Endothelial cell (in vitro differentiated cells): ENCODE measurements at regions not wholly inside any gene's neighbourhood (a gene's known extent, or its start where the extent isn't known, plus 50 kb on each side); places are given as distances from the start of the nearest gene placed in this dataset.

Source experiments
- DNase-seq: peaks from one replicate; pipeline ENCODE4 v3.0.0; 2021; ENCODE audit warnings: low spot score
- H3K27ac Mint-ChIP-seq: one replicate; pipeline ENCODE4 v1.8.0; 2021; ENCODE audit warnings: mixed read lengths, inconsistent platforms; ENCODE audit not compliant: unreplicated experiment
- H3K27me3 Mint-ChIP-seq: one replicate; pipeline ENCODE4 v1.8.0; 2021; ENCODE audit warnings: mild to moderate bottlenecking, moderate library complexity, mixed read lengths, inconsistent platforms; ENCODE audit not compliant: unreplicated experiment
- H3K36me3 Mint-ChIP-seq: one replicate; pipeline ENCODE4 v1.8.0; 2021; ENCODE audit warnings: mild to moderate bottlenecking, low read depth, mixed read lengths, inconsistent platforms; ENCODE audit not compliant: unreplicated experiment
- H3K4me1 Mint-ChIP-seq: one replicate; pipeline ENCODE4 v1.8.0; 2021; ENCODE audit warnings: mild to moderate bottlenecking, mixed read lengths, inconsistent platforms; ENCODE audit not compliant: unreplicated experiment
- H3K4me3 Mint-ChIP-seq: one replicate; pipeline ENCODE4 v1.8.0; 2021; ENCODE audit warnings: mild to moderate bottlenecking, mixed read lengths, inconsistent platforms; ENCODE audit not compliant: unreplicated experiment
- H3K9me3 Mint-ChIP-seq: one replicate; pipeline ENCODE4 v1.8.0; 2021; ENCODE audit warnings: mixed read lengths, inconsistent platforms; ENCODE audit not compliant: unreplicated experiment
- TF ChIP-seq, protein P1 (sequence below): fragments of 200-600 bp; sonication (generic); IDR thresholded peaks from one replicate; pipeline ENCODE4 v1.5.0; 2021; ENCODE audit warnings: antibody characterized with exemption; ENCODE audit not compliant: unreplicated experiment

DNA sequence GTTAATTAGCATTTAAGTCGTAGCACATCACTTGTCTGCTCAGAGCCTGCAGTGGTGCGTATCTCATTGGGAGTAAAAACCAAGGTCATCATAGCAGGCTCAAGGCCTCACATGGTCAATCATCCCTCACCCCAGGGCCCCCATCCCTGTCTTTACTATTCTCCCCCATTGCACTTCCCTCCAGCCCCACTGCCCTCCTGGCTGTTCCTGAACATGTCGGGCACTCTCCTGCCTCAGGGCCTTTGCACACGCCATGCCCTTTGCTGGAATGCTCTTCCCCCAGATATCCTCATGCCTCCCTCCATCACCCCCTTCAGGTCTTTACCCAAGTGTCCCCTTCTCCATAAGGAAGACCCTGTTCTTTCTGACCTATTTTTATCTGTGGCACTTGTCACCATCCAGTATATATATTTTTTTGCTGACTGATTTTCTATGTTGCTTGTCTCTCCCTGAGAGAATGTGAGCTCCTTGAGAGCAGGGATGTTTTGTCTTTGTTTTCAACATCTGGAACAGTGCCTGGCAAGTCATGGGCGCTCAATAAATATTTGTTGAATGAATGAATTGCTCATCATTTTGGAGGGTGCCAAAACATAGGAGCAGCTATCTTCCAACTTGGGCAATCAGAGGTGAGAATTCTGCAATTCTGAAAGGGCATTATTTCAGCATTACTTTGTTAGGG, 74.1 kb upstream of the POU3F1 start:
- H3K4me1 Mint-ChIP-seq = peaks cover 11% of the 10 kb centered on the region

DNA sequence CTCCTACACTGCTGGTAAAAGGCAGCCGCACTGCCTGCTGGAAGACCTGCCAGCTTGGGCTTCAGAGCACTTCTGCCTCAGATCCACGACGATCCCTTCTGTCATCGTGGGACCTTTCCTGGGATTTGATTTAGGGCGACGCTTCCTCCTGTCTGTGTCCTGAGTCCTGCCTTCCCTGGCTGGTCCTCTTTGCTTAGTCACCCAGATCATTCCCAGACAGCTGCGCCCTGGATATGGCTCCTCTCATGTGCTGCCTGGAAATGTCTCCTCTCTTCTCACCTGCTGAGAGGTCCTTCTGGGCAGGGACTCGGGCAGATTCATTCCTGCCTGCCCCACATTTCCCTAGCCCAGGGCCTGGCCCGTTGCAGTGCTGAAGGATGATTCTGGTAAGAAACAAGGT, 72.4 kb upstream of the POU3F1 start:
- H3K27ac Mint-ChIP-seq = no peak overlapping the region
- no peaks in the 10 kb centered on the region for H3K36me3 Mint-ChIP-seq
- no peak for DNase-seq
- H3K4me1 Mint-ChIP-seq = peaks cover 25% of the 10 kb centered on the region
- TF ChIP-seq, protein P1, sequence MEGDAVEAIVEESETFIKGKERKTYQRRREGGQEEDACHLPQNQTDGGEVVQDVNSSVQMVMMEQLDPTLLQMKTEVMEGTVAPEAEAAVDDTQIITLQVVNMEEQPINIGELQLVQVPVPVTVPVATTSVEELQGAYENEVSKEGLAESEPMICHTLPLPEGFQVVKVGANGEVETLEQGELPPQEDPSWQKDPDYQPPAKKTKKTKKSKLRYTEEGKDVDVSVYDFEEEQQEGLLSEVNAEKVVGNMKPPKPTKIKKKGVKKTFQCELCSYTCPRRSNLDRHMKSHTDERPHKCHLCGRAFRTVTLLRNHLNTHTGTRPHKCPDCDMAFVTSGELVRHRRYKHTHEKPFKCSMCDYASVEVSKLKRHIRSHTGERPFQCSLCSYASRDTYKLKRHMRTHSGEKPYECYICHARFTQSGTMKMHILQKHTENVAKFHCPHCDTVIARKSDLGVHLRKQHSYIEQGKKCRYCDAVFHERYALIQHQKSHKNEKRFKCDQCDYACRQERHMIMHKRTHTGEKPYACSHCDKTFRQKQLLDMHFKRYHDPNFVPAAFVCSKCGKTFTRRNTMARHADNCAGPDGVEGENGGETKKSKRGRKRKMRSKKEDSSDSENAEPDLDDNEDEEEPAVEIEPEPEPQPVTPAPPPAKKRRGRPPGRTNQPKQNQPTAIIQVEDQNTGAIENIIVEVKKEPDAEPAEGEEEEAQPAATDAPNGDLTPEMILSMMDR = no peak
- H3K9me3 Mint-ChIP-seq = no peaks in the 10 kb centered on the region
- H3K27me3 Mint-ChIP-seq = peaks cover 12% of the 10 kb centered on the region
- H3K4me3 Mint-ChIP-seq = no peak overlapping the region

More for the DNA sequence above, 74.1 kb upstream of the POU3F1 start:
- DNase-seq = no peak
- Mint-ChIP-seq H3K27ac (no peak overlapping the region), H3K27me3 (peaks cover 8% of the 10 kb centered on the region), H3K9me3 (no peaks in the 10 kb centered on the region), H3K4me3 (no peak overlapping the region), H3K36me3 (no peaks in the 10 kb centered on the region)
- TF ChIP-seq, protein P1 = no peak

DNA sequence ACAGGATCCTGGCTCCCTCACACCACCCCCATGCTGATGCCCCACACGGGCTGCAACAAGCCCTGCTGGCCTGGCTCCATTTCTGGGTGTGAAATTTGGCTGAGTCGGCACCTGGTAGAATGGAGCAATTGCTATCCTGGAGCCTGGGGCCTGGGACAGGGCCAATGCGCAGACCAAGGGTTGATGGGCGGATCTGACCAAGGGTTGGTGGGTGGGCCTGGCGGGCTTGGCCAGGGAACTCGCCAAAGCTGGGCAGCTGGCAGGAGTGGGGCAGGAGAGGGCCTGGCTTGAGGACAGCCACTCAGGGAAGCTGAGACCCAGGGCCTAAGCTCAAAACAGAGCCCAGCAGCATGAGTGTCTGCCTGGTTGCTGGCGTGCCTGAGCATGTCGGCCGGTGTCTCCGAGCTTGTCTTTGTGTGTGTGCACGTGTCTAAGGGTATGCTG, 70.9 kb upstream of the POU3F1 start:
- Mint-ChIP-seq H3K4me1 (peaks cover 25% of the 10 kb centered on the region), H3K27ac (no peak overlapping the region), H3K27me3 (peaks cover 12% of the 10 kb centered on the region), H3K9me3 (no peaks in the 10 kb centered on the region), H3K4me3 (no peak overlapping the region), H3K36me3 (no peaks in the 10 kb centered on the region)
- DNase-seq = no peak
- TF ChIP-seq, protein P1 = no peak

DNA sequence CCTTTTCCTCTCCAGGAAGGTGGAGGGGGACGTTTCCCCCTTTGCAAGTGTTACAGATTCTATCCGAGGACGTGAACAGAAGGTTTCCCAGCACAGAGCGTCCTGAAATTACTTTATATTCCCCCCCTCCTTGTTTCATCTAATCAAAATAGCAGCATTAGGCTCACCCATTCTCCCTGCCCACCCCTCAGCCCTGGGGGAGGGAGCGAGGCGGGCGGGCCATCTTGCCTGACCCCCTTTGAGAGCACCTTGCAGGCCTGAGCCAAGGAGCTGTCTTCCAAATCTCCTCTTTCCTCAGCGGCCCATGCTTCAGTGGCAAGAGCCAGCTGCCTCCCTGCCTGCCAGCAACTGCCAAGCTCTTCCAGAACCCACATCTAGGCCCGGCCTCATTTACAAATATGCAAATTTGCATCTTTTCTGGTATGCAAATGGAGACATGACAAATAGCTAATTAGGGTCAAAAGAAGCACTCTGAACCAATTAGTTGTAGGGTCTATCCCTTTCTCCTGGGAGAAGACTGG, 69.1 kb upstream of the POU3F1 start:
- DNase-seq = no peak
- H3K27ac Mint-ChIP-seq = peak overlapping the region; percentile 54
- H3K36me3 Mint-ChIP-seq = peaks cover 8% of the 10 kb centered on the region
- no peaks in the 10 kb centered on the region for H3K9me3 Mint-ChIP-seq
- no peak overlapping the region for H3K4me3 Mint-ChIP-seq
- H3K4me1 Mint-ChIP-seq = peaks cover 25% of the 10 kb centered on the region
- H3K27me3 Mint-ChIP-seq = peaks cover 14% of the 10 kb centered on the region
- TF ChIP-seq, protein P1 = no peak

DNA sequence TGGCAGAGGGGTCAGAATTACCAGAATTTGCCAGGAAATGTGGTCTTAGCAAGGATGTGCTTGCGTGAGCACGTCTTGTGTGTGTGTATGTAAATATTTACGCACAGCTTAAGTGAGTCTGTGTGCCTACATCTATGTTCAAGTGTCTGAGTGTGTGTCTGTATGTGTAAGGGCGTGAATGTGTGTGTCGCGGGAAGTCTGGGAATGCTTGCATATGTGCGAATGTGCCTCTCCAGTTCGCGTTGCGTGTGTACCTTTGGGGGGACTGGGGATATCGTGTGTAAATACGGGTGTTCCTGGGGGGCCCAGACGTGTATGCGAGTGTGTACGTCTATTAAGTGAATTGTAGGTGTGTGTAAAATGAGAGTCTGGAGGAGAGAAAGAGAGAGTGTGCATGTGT, 68.6 kb upstream of the POU3F1 start:
- no peak for DNase-seq
- Mint-ChIP-seq H3K4me3 (no peak overlapping the region), H3K9me3 (no peaks in the 10 kb centered on the region), H3K27me3 (peaks cover 14% of the 10 kb centered on the region), H3K36me3 (peaks cover 9% of the 10 kb centered on the region), H3K4me1 (peaks cover 25% of the 10 kb centered on the region), H3K27ac (peak overlapping the region; percentile 54)
- TF ChIP-seq, protein P1 = no peak
